CD4-positive, alpha-beta memory T cell (primary cell): ENCODE measurements at regions not wholly inside any gene's neighbourhood (a gene's known extent, or its start where the extent isn't known, plus 50 kb on each side); places are given as distances from the start of the nearest gene placed in this dataset.

Experiments
- CTCF ChIA-PET: fragments of 350-600 bp; sonication (Branson Sonifier 250); formaldehyde crosslinking; loops from one replicate; lab custom pipeline; 2021; ENCODE audit warnings: inconsistent platforms; ENCODE audit not compliant: partially characterized antibody; lab: Charles Lee
- POLR2A ChIA-PET: fragments of 350-600 bp; sonication (Branson Sonifier 250); formaldehyde crosslinking; loops from one replicate; lab custom pipeline; 2021; ENCODE audit not compliant: partially characterized antibody; lab: Charles Lee
- DNase-seq, 5 donors: peaks; one replicate each; pipeline versions ENCODE4 v3.0.0 to v3.0.0-alpha.2; 2020 to 2022; ENCODE audit warnings: mixed read lengths in 1 of 5
- H3K27ac ChIP-seq: one replicate; pipeline ENCODE4 v1.7.0; 2013; ENCODE audit warnings: low read depth, low read length
- H3K27me3 ChIP-seq: 2 replicates; pipeline ENCODE4 v1.7.0; 2013; ENCODE audit warnings: mild to moderate bottlenecking, low read length, moderate library complexity; ENCODE audit not compliant: insufficient read depth
- H3K36me3 ChIP-seq: 2 replicates; pipeline ENCODE4 v1.7.0; 2013; ENCODE audit warnings: mild to moderate bottlenecking, low read length, moderate library complexity; ENCODE audit not compliant: insufficient read depth
- H3K4me1 ChIP-seq: 2 replicates; pipeline ENCODE4 v1.7.0; 2013; ENCODE audit warnings: mild to moderate bottlenecking, low read length, moderate library complexity; ENCODE audit not compliant: insufficient read depth
- H3K4me3 ChIP-seq, 2 donors: one replicate each; pipeline ENCODE4 v1.7.0; 2013; ENCODE audit warnings: low read length in 2 of 2, mild to moderate bottlenecking in 1 of 2
- H3K9me3 ChIP-seq, 2 donors: one replicate each; pipeline ENCODE4 v1.7.0; 2013; ENCODE audit warnings: low read length in 2 of 2, control low read depth in 1 of 2; ENCODE audit not compliant: control insufficient read depth in 1 of 2
- H3K27ac Mint-ChIP-seq, 7 donors: one replicate each; pipeline ENCODE4 v1.8.0; 2020 to 2021; ENCODE audit warnings: mixed read lengths in 7 of 7, mild to moderate bottlenecking in 6 of 7, inconsistent platforms in 3 of 7, moderate library complexity in 3 of 7
- H3K27me3 Mint-ChIP-seq, 2 donors: one replicate each; pipeline ENCODE4 v1.8.0; 2020 to 2021; ENCODE audit warnings: mixed read lengths in 2 of 2
- H3K36me3 Mint-ChIP-seq, 2 donors: one replicate each; pipeline ENCODE4 v1.8.0; 2020 to 2021; ENCODE audit warnings: mixed read lengths in 2 of 2, inconsistent platforms in 1 of 2, mild to moderate bottlenecking in 1 of 2
- H3K4me1 Mint-ChIP-seq, 4 donors: one replicate each; pipeline ENCODE4 v1.8.0; 2020 to 2021; ENCODE audit warnings: mixed read lengths in 4 of 4, mild to moderate bottlenecking in 1 of 4
- H3K4me3 Mint-ChIP-seq, 8 donors: one replicate each; pipeline ENCODE4 v1.8.0; 2020 to 2021; ENCODE audit warnings: mixed read lengths in 8 of 8, mild to moderate bottlenecking in 7 of 8, moderate library complexity in 6 of 8, inconsistent platforms in 3 of 8
- H3K9me3 Mint-ChIP-seq, 8 donors: one replicate each; pipeline ENCODE4 v1.8.0; 2020 to 2021; ENCODE audit warnings: mixed read lengths in 8 of 8, mild to moderate bottlenecking in 5 of 8, inconsistent platforms in 3 of 8, moderate library complexity in 1 of 8
- intact Hi-C: fragments of 100-400 bp; cut with micrococcal nuclease; formaldehyde crosslinking; loops from one replicate; pipeline ENCODE4 v1.15.1; 2023

GRCh38 chr5:87755360-87755759 lies 342.6 kb upstream of the CCNH start:
- ChIA-PET CTCF (no interaction called here), POLR2A (no interaction called here)
- Histone ChIP-seq H3K27ac (no peak overlapping the region), H3K4me1 (no peaks in the 10 kb centered on the region), H3K9me3 (no peaks in the 10 kb centered on the region), H3K4me3 (no peak overlapping the region), H3K27me3 (no peaks in the 10 kb centered on the region), H3K36me3 (no peaks in the 10 kb centered on the region)
- peaks cover 7 to 9% of the 10 kb centered on the region in 2 donors for H3K27me3 Mint-ChIP-seq
- intact Hi-C loops, result no loop called here
- no peaks in the 10 kb centered on the region for H3K4me1 Mint-ChIP-seq
- no peak overlapping the region for H3K27ac Mint-ChIP-seq
- DNase-seq, result no peak
- H3K36me3 Mint-ChIP-seq, result no peaks in the 10 kb centered on the region
- H3K4me3 Mint-ChIP-seq, result no peak overlapping the region
- no peaks in the 10 kb centered on the region for H3K9me3 Mint-ChIP-seq

- intact Hi-C loops, result no loop called here
- H3K27me3 ChIP-seq, result no peaks in the 10 kb centered on the region
- Mint-ChIP-seq H3K4me3 (no peak overlapping the region), H3K36me3 (no peaks in the 10 kb centered on the region), H3K4me1 (no peaks in the 10 kb centered on the region), H3K27me3 (peaks cover 7 to 9% of the 10 kb centered on the region in 2 donors), H3K27ac (no peak overlapping the region), H3K9me3 (no peaks in the 10 kb centered on the region)
- ChIA-PET CTCF (no interaction called here), POLR2A (interaction anchor here (0.6 kb wide), 1 partner anchor 14 kb away, joined by 3 read pairs; no protein-coding TSS in a partner anchor)
- H3K4me3 ChIP-seq, result no peak overlapping the region
- no peaks in the 10 kb centered on the region for H3K36me3 ChIP-seq
- H3K9me3 ChIP-seq, result no peaks in the 10 kb centered on the region
- no peak for DNase-seq
- no peak overlapping the region for H3K27ac ChIP-seq
- H3K4me1 ChIP-seq, result no peaks in the 10 kb centered on the region
Observed at GRCh38 chr5:87754009-87754757, 341.5 kb upstream of the CCNH start.

- Histone ChIP-seq H3K4me3 (no peak overlapping the region), H3K36me3 (no peaks in the 10 kb centered on the region), H3K27me3 (no peaks in the 10 kb centered on the region), H3K9me3 (no peaks in the 10 kb centered on the region), H3K27ac (no peak overlapping the region), H3K4me1 (no peaks in the 10 kb centered on the region)
- ChIA-PET POLR2A (no interaction called here), CTCF (interaction anchor here (1.7 kb wide), 1 partner anchor 938 kb away, joined by 5 read pairs; no protein-coding TSS in a partner anchor)
- intact Hi-C loops, result no loop called here
- no peak overlapping the region for H3K4me3 Mint-ChIP-seq
- no peak overlapping the region for H3K27ac Mint-ChIP-seq
- peaks cover 5 to 6% of the 10 kb centered on the region in 2 donors for H3K27me3 Mint-ChIP-seq
- no peak for DNase-seq
- no peaks in the 10 kb centered on the region for H3K36me3 Mint-ChIP-seq
- H3K9me3 Mint-ChIP-seq, result no peaks in the 10 kb centered on the region
- no peaks in the 10 kb centered on the region for H3K4me1 Mint-ChIP-seq
Observed at GRCh38 chr5:87752362-87752761, 339.6 kb upstream of the CCNH start.

- no peaks in the 10 kb centered on the region for H3K9me3 Mint-ChIP-seq
- peaks cover 2 to 4% of the 10 kb centered on the region in 2 donors for H3K27me3 Mint-ChIP-seq
- POLR2A ChIA-PET, result no interaction called here
- CTCF ChIA-PET, result interaction anchor here (1.7 kb wide), 1 partner anchor 939 kb away, joined by 5 read pairs; no protein-coding TSS in a partner anchor
- H3K4me1 Mint-ChIP-seq, result no peaks in the 10 kb centered on the region
- H3K36me3 ChIP-seq, result no peaks in the 10 kb centered on the region
- no peaks in the 10 kb centered on the region for H3K4me1 ChIP-seq
- no peak overlapping the region for H3K27ac ChIP-seq
- H3K27me3 ChIP-seq, result no peaks in the 10 kb centered on the region
- no peaks in the 10 kb centered on the region for H3K9me3 ChIP-seq
- intact Hi-C loops, result no loop called here
- DNase-seq, result no peak
- no peaks in the 10 kb centered on the region for H3K36me3 Mint-ChIP-seq
- H3K4me3 ChIP-seq, result no peak overlapping the region
- H3K4me3 Mint-ChIP-seq, result no peak overlapping the region
- H3K27ac Mint-ChIP-seq, result no peak overlapping the region
Observed at GRCh38 chr5:87751824-87752223, 339.1 kb upstream of the CCNH start.

- Mint-ChIP-seq H3K4me3 (no peak overlapping the region), H3K27me3 (peaks cover 0 to 2% of the 10 kb centered on the region in 2 donors), H3K36me3 (no peaks in the 10 kb centered on the region), H3K4me1 (no peaks in the 10 kb centered on the region), H3K9me3 (no peaks in the 10 kb centered on the region), H3K27ac (no peak overlapping the region)
- CTCF ChIA-PET, result no interaction called here
- Histone ChIP-seq H3K27me3 (no peaks in the 10 kb centered on the region), H3K4me3 (no peak overlapping the region), H3K4me1 (no peaks in the 10 kb centered on the region), H3K36me3 (no peaks in the 10 kb centered on the region), H3K9me3 (no peaks in the 10 kb centered on the region), H3K27ac (no peak overlapping the region)
- intact Hi-C loops, result no loop called here
- no peak for DNase-seq
- POLR2A ChIA-PET, result no interaction called here
Observed at GRCh38 chr5:87746891-87747377, 334.2 kb upstream of the CCNH start.

GRCh38 chr5:87746341-87746740 lies 333.6 kb upstream of the CCNH start:
- H3K9me3 Mint-ChIP-seq, result no peaks in the 10 kb centered on the region
- no peak overlapping the region for H3K27ac ChIP-seq
- no peaks in the 10 kb centered on the region for H3K36me3 ChIP-seq
- no peaks in the 10 kb centered on the region for H3K4me1 Mint-ChIP-seq
- H3K4me1 ChIP-seq, result no peaks in the 10 kb centered on the region
- H3K4me3 Mint-ChIP-seq, result no peak overlapping the region
- H3K27ac Mint-ChIP-seq, result no peak overlapping the region
- DNase-seq, result no peak
- H3K36me3 Mint-ChIP-seq, result no peaks in the 10 kb centered on the region
- no peaks in the 10 kb centered on the region for H3K9me3 ChIP-seq
- no peak overlapping the region for H3K4me3 ChIP-seq
- CTCF ChIA-PET, result no interaction called here
- no peaks in the 10 kb centered on the region for H3K27me3 ChIP-seq
- POLR2A ChIA-PET, result no interaction called here
- intact Hi-C loops, result no loop called here
- H3K27me3 Mint-ChIP-seq, result peaks cover 0 to 2% of the 10 kb centered on the region in 2 donors

GRCh38 chr5:87741881-87742280 lies 329.2 kb upstream of the CCNH start:
- DNase-seq, result no peak
- Mint-ChIP-seq H3K27ac (no peak overlapping the region), H3K4me3 (no peak overlapping the region), H3K27me3 (peaks cover 0 to 2% of the 10 kb centered on the region in 2 donors), H3K4me1 (no peaks in the 10 kb centered on the region), H3K36me3 (no peaks in the 10 kb centered on the region), H3K9me3 (no peaks in the 10 kb centered on the region)
- intact Hi-C loops, result no loop called here
- POLR2A ChIA-PET, result no interaction called here
- CTCF ChIA-PET, result no interaction called here
- no peaks in the 10 kb centered on the region for H3K4me1 ChIP-seq
- no peak overlapping the region for H3K27ac ChIP-seq
- H3K27me3 ChIP-seq, result no peaks in the 10 kb centered on the region
- H3K4me3 ChIP-seq, result no peak overlapping the region
- H3K36me3 ChIP-seq, result no peaks in the 10 kb centered on the region
- no peaks in the 10 kb centered on the region for H3K9me3 ChIP-seq
